Hepatocyte (in vitro differentiated cells): ENCODE measurements at regions not wholly inside any gene's neighbourhood (a gene's known extent, or its start where the extent isn't known, plus 50 kb on each side); places are given as distances from the start of the nearest gene placed in this dataset.
A peak's percentile ranks its signal among the peaks of the same experiment; 100 is the strongest.

Source experiments
- DNase-seq: peaks from one replicate; pipeline ENCODE4 v3.0.0-alpha.2; 2016; ENCODE audit warnings: low spot score
- H2AFZ ChIP-seq: fragments of 200-600 bp; sonication (generic); 2 replicates; pipeline ENCODE4 v1.6.0; 2016; ENCODE audit warnings: antibody characterized with exemption, mild to moderate bottlenecking
- H3K27ac ChIP-seq: fragments of 200-600 bp; sonication (generic); 2 replicates; pipeline ENCODE4 v1.5.1; 2016; ENCODE audit warnings: mild to moderate bottlenecking
- H3K27me3 ChIP-seq: fragments of 200-600 bp; sonication (generic); 2 replicates; pipeline ENCODE4 v1.6.1; 2016
- H3K36me3 ChIP-seq: fragments of 200-600 bp; sonication (generic); replicated peaks from 2 replicates; pipeline ENCODE4 v1.5.1; 2016; ENCODE audit warnings: low read depth; ENCODE audit not compliant: insufficient read depth
- H3K4me1 ChIP-seq: fragments of 200-600 bp; sonication (generic); 2 replicates; pipeline ENCODE4 v1.5.1; 2016; ENCODE audit warnings: mild to moderate bottlenecking, moderate library complexity; ENCODE audit not compliant: insufficient read depth
- H3K4me2 ChIP-seq: fragments of 200-600 bp; sonication (generic); 2 replicates; pipeline ENCODE4 v1.6.0; 2016
- H3K4me3 ChIP-seq: fragments of 200-600 bp; sonication (generic); 2 replicates; pipeline ENCODE4 v1.5.1; 2016; ENCODE audit warnings: mild to moderate bottlenecking
- H3K79me2 ChIP-seq: fragments of 200-600 bp; sonication (generic); 2 replicates; pipeline ENCODE4 v1.6.0; 2017; ENCODE audit warnings: mild to moderate bottlenecking
- H3K9me2 ChIP-seq: fragments of 200-600 bp; sonication (generic); replicated peaks from 2 replicates; pipeline ENCODE4 v1.6.0; 2017; ENCODE audit warnings: mild to moderate bottlenecking; ENCODE audit not compliant: insufficient read depth
- H3K9me3 ChIP-seq: fragments of 200-600 bp; sonication (generic); 2 replicates; pipeline ENCODE4 v1.5.1; 2016; ENCODE audit warnings: low read depth, mild to moderate bottlenecking
- H4K20me1 ChIP-seq: fragments of 200-600 bp; sonication (generic); 2 replicates; pipeline ENCODE4 v1.6.0; 2016; ENCODE audit warnings: mild to moderate bottlenecking; ENCODE audit not compliant: insufficient read depth, poor library complexity, severe bottlenecking
- CTCF ChIP-seq: fragments of 200-600 bp; sonication (generic); IDR thresholded peaks from 2 replicates; pipeline ENCODE4 v1.5.1; 2016; ENCODE audit warnings: antibody characterized with exemption, mild to moderate bottlenecking; ENCODE audit not compliant: poor library complexity
- EZH2 ChIP-seq: fragments of 200-600 bp; sonication (generic); IDR thresholded peaks from 2 replicates; pipeline ENCODE4 v1.6.1; 2016; ENCODE audit warnings: antibody characterized with exemption, mild to moderate bottlenecking, borderline replicate concordance
- EZH2phosphoT487 ChIP-seq: fragments of 200-600 bp; sonication (generic); IDR thresholded peaks from one replicate; pipeline ENCODE4 v1.6.1; 2018; ENCODE audit warnings: antibody characterized with exemption, mild to moderate bottlenecking, low read depth, moderate library complexity; ENCODE audit not compliant: unreplicated experiment, severe bottlenecking
- WGBS: methylation state at CpG from one replicate; pipeline ENCODE4 v1.1.6; 2016; ENCODE audit warnings: low lambda C conversion rate; ENCODE audit errors: missing lambda C conversion rate; 5-methylcytosine and 5-hydroxymethylcytosine counted together

GRCh38 chr1:87913361-87913760 is 584.7 kb downstream of the LMO4 start:
- no peaks in the 10 kb centered on the region for H3K36me3 ChIP-seq
- H3K9me3 ChIP-seq = no peaks in the 10 kb centered on the region
- no peaks in the 10 kb centered on the region for H3K27me3 ChIP-seq
- no peak for DNase-seq
- no peak overlapping the region for H2AFZ ChIP-seq
- no peaks in the 10 kb centered on the region for H3K79me2 ChIP-seq
- WGBS = 98% methylated on average over 1 of the region's 1 CpG
- H3K4me1 ChIP-seq = no peaks in the 10 kb centered on the region
- H3K4me2 ChIP-seq = no peak overlapping the region
- no peaks in the 10 kb centered on the region for H4K20me1 ChIP-seq
- no peaks in the 10 kb centered on the region for H3K9me2 ChIP-seq
- TF ChIP-seq CTCF (no peak), EZH2phosphoT487 (no peak), EZH2 (no peak)
- H3K4me3 ChIP-seq = peak overlapping the region; percentile 3
- no peak overlapping the region for H3K27ac ChIP-seq

GRCh38 chr1:87914396-87914795 is 585.7 kb downstream of the LMO4 start:
- H3K4me3 ChIP-seq = no peak overlapping the region
- H3K27ac ChIP-seq = no peak overlapping the region
- TF ChIP-seq CTCF (no peak), EZH2phosphoT487 (no peak), EZH2 (no peak)
- no peaks in the 10 kb centered on the region for H4K20me1 ChIP-seq
- no peak for DNase-seq
- H3K79me2 ChIP-seq = no peaks in the 10 kb centered on the region
- H3K4me1 ChIP-seq = no peaks in the 10 kb centered on the region
- no peaks in the 10 kb centered on the region for H3K9me3 ChIP-seq
- H3K36me3 ChIP-seq = no peaks in the 10 kb centered on the region
- no peak overlapping the region for H2AFZ ChIP-seq
- no peaks in the 10 kb centered on the region for H3K9me2 ChIP-seq
- no peak overlapping the region for H3K4me2 ChIP-seq
- H3K27me3 ChIP-seq = no peaks in the 10 kb centered on the region

GRCh38 chr1:87915771-87916170 is 587.1 kb downstream of the LMO4 start:
- TF ChIP-seq EZH2 (no peak), EZH2phosphoT487 (no peak), CTCF (no peak)
- Histone ChIP-seq H3K4me3 (no peak overlapping the region), H3K9me2 (no peaks in the 10 kb centered on the region), H4K20me1 (no peaks in the 10 kb centered on the region), H3K79me2 (no peaks in the 10 kb centered on the region), H3K27ac (no peak overlapping the region), H3K36me3 (no peaks in the 10 kb centered on the region), H3K4me2 (no peak overlapping the region), H3K27me3 (no peaks in the 10 kb centered on the region), H3K9me3 (no peaks in the 10 kb centered on the region), H3K4me1 (no peaks in the 10 kb centered on the region), H2AFZ (no peak overlapping the region)
- WGBS = 98% methylated on average over 2 of the region's 2 CpGs
- DNase-seq = no peak

- no peak for TF ChIP-seq EZH2
- no peak for TF ChIP-seq CTCF
- no peak for TF ChIP-seq EZH2phosphoT487
- H3K27me3 ChIP-seq = no peaks in the 10 kb centered on the region
- no peak overlapping the region for H3K27ac ChIP-seq
- no peaks in the 10 kb centered on the region for H3K36me3 ChIP-seq
- no peak overlapping the region for H3K4me2 ChIP-seq
- H4K20me1 ChIP-seq = no peaks in the 10 kb centered on the region
- H2AFZ ChIP-seq = no peak overlapping the region
- no peaks in the 10 kb centered on the region for H3K9me2 ChIP-seq
- 93% methylated on average over 3 of the region's 3 CpGs for WGBS
- H3K4me1 ChIP-seq = no peaks in the 10 kb centered on the region
- no peaks in the 10 kb centered on the region for H3K9me3 ChIP-seq
- DNase-seq = no peak
- no peak overlapping the region for H3K4me3 ChIP-seq
- H3K79me2 ChIP-seq = no peaks in the 10 kb centered on the region
Observed at GRCh38 chr1:87916965-87917364, 588.3 kb downstream of the LMO4 start.
